Head of caudate nucleus (tissue), 42 donors: ENCODE measurements at regions not wholly inside any gene's neighbourhood (a gene's known extent, or its start where the extent isn't known, plus 50 kb on each side); places are given as distances from the start of the nearest gene placed in this dataset.

Experiments used
- DNase-seq, 42 donors: peaks; one replicate each; pipeline versions ENCODE4 v3.0.0 to v3.0.0-alpha.2; 2020 to 2021; ENCODE audit warnings: mixed read lengths in 7 of 42
- intact Hi-C: fragments of 100-400 bp; cut with DNase I; formaldehyde crosslinking; loops from one replicate; pipeline ENCODE4 v1.15.0; 2022

GRCh38 chr1:239224100-239224499 is 162.3 kb upstream of the CHRM3 start:
- intact Hi-C loops = no loop called here
- DNase-seq = no peak

- intact Hi-C loops = no loop called here
- no peak for DNase-seq
These were observed 163.4 kb upstream of the CHRM3 start for GRCh38 chr1:239222999-239223398.

- intact Hi-C loops = no loop called here
- DNase-seq = no peak
These were observed 164.7 kb upstream of the CHRM3 start for GRCh38 chr1:239221656-239222055.

GRCh38 chr1:239219679-239220078 is 166.7 kb upstream of the CHRM3 start:
- intact Hi-C loops = no loop called here
- DNase-seq = no peak

- DNase-seq = no peak
- intact Hi-C loops = no loop called here
These were observed 168.1 kb upstream of the CHRM3 start for GRCh38 chr1:239218301-239218700.

GRCh38 chr1:239212811-239213220 is 173.6 kb upstream of the CHRM3 start:
- DNase-seq = peak in 4 of 42 donors; percentile 1 to 23 (median 11)
- intact Hi-C loops = no loop called here

GRCh38 chr1:239209591-239209990 is 176.8 kb upstream of the CHRM3 start:
- intact Hi-C loops = no loop called here
- DNase-seq = no peak

GRCh38 chr1:239204401-239204800 is 182.0 kb upstream of the CHRM3 start:
- DNase-seq = no peak
- intact Hi-C loops = no loop called here

- DNase-seq = no peak
- intact Hi-C loops = no loop called here
These were observed 188.5 kb upstream of the CHRM3 start for GRCh38 chr1:239197871-239198270.

- intact Hi-C loops = no loop called here
- DNase-seq = no peak
These were observed 196.3 kb upstream of the CHRM3 start for GRCh38 chr1:239189998-239190512.

- intact Hi-C loops = no loop called here
- no peak for DNase-seq
These were observed 199.9 kb upstream of the CHRM3 start for GRCh38 chr1:239186487-239186886.

GRCh38 chr1:239185245-239185619 is 201.1 kb upstream of the CHRM3 start:
- no peak for DNase-seq

GRCh38 chr1:239184561-239185244 is 201.7 kb upstream of the CHRM3 start:
- intact Hi-C loops = no loop called here
- DNase-seq = no peak

More at GRCh38 chr1:239185245-239185619, 201.1 kb upstream of the CHRM3 start:
- intact Hi-C loops = no loop called here

GRCh38 chr1:239178961-239179360 is 207.4 kb upstream of the CHRM3 start:
- no peak for DNase-seq
- intact Hi-C loops = no loop called here

GRCh38 chr1:239174880-239175279 is 211.5 kb upstream of the CHRM3 start:
- no peak for DNase-seq
- intact Hi-C loops = no loop called here

GRCh38 chr1:239170828-239171227 is 215.5 kb upstream of the CHRM3 start:
- no peak for DNase-seq
- intact Hi-C loops = no loop called here

- intact Hi-C loops = no loop called here
- no peak for DNase-seq
These were observed 217.1 kb upstream of the CHRM3 start for GRCh38 chr1:239169276-239169675.

GRCh38 chr1:239164451-239165180 is 221.8 kb upstream of the CHRM3 start:
- intact Hi-C loops = no loop called here
- DNase-seq = peak in 2 of 42 donors; percentile 6 to 9

- intact Hi-C loops = no loop called here
- no peak for DNase-seq
These were observed 230.8 kb upstream of the CHRM3 start for GRCh38 chr1:239155466-239156091.

GRCh38 chr1:239151937-239152336 is 234.4 kb upstream of the CHRM3 start:
- no peak for DNase-seq

More at GRCh38 chr1:239151937-239152336, 234.4 kb upstream of the CHRM3 start:
- intact Hi-C loops = no loop called here
